Tibial artery (tissue), 4 donors: ENCODE measurements at regions not wholly inside any gene's neighbourhood (a gene's known extent, or its start where the extent isn't known, plus 50 kb on each side); places are given as distances from the start of the nearest gene placed in this dataset.

Experiments used
- DNase-seq, 2 donors: peaks; one replicate each; pipeline ENCODE4 v3.0.0-alpha.2; 2019
- H3K27ac ChIP-seq, 2 donors: fragments of 200-600 bp; sonication (generic) in 1 of 2; 1 replicate in 1 of 2; 2 replicates in 1 of 2; pipeline ENCODE4 v1.5.1; 2018 to 2019; ENCODE audit warnings: mild to moderate bottlenecking in 1 of 2
- H3K27me3 ChIP-seq, 2 donors: fragments of 200-600 bp; sonication (generic) in 1 of 2; one replicate each; pipeline versions ENCODE4 v1.5.1 to v1.6.0; 2016 to 2019
- H3K36me3 ChIP-seq, 3 donors: fragments of 200-600 bp; sonication (generic) in 2 of 3; one replicate each; pipeline ENCODE4 v1.5.1; 2016 to 2019; ENCODE audit warnings: mild to moderate bottlenecking in 2 of 3
- H3K4me1 ChIP-seq, 4 donors: fragments of 200-600 bp; sonication (generic) in 2 of 4; 1 replicate in 3 of 4; 2 replicates in 1 of 4; pipeline ENCODE4 v1.5.1; 2016 to 2019
- H3K4me3 ChIP-seq, 2 donors: fragments of 200-600 bp; sonication (generic) in 1 of 2; 1 replicate in 1 of 2; 2 replicates in 1 of 2; pipeline ENCODE4 v1.5.1; 2018 to 2019; ENCODE audit warnings: mild to moderate bottlenecking in 2 of 2
- H3K9me3 ChIP-seq, 3 donors: fragments of 200-600 bp; sonication (generic) in 1 of 3; one replicate each; pipeline ENCODE4 v1.5.1; 2016 to 2019
- CTCF ChIP-seq, 2 experiments: fragments of 200-600 bp in 1 of 2; fragments of 450-650 bp in 1 of 2; IDR thresholded peaks; one replicate each; pipeline ENCODE4 v1.5.1; 2017 to 2019; ENCODE audit warnings: antibody characterized with exemption in 2 of 2, mild to moderate bottlenecking in 1 of 2, moderate library complexity in 1 of 2
- intact Hi-C: fragments of 100-400 bp; cut with DNase I; formaldehyde crosslinking; loops from one replicate; pipeline ENCODE4 v1.15.0; 2023; ENCODE audit warnings: low total_unique reads

- H3K36me3 ChIP-seq = no peaks in the 10 kb centered on the region
- intact Hi-C loops = no loop called here
Observed at GRCh38 chr3:81270603-81271379, 490.7 kb downstream of the GBE1 start.

GRCh38 chr3:81268526-81268925 lies 492.9 kb downstream of the GBE1 start:
- Histone ChIP-seq H3K9me3 (no peaks in the 10 kb centered on the region), H3K27me3 (no peaks in the 10 kb centered on the region), H3K36me3 (no peaks in the 10 kb centered on the region), H3K27ac (no peak overlapping the region), H3K4me3 (no peak overlapping the region), H3K4me1 (no peaks in the 10 kb centered on the region)
- intact Hi-C loops = no loop called here
- no peak for TF ChIP-seq CTCF (IDR thresholded peaks at IDR 0.05)
- DNase-seq = no peak

More at GRCh38 chr3:81270603-81271379, 490.7 kb downstream of the GBE1 start:
- TF ChIP-seq CTCF (IDR thresholded peaks at IDR 0.05) = no peak
- Histone ChIP-seq H3K27ac (no peak overlapping the region), H3K27me3 (no peaks in the 10 kb centered on the region), H3K4me3 (no peak overlapping the region), H3K4me1 (no peaks in the 10 kb centered on the region), H3K9me3 (no peaks in the 10 kb centered on the region)
- DNase-seq = no peak

GRCh38 chr3:81261996-81262395 lies 499.4 kb downstream of the GBE1 start:
- no peak for TF ChIP-seq CTCF (IDR thresholded peaks at IDR 0.05)
- Histone ChIP-seq H3K9me3 (no peaks in the 10 kb centered on the region), H3K27ac (no peak overlapping the region), H3K27me3 (no peaks in the 10 kb centered on the region), H3K4me1 (no peaks in the 10 kb centered on the region), H3K4me3 (no peak overlapping the region), H3K36me3 (no peaks in the 10 kb centered on the region)
- DNase-seq = no peak
- intact Hi-C loops = no loop called here

- intact Hi-C loops = no loop called here
- Histone ChIP-seq H3K27me3 (no peaks in the 10 kb centered on the region), H3K36me3 (no peaks in the 10 kb centered on the region), H3K4me1 (no peaks in the 10 kb centered on the region), H3K4me3 (no peak overlapping the region), H3K9me3 (no peaks in the 10 kb centered on the region), H3K27ac (no peak overlapping the region)
- no peak for TF ChIP-seq CTCF (IDR thresholded peaks at IDR 0.05)
- no peak for DNase-seq
Observed at GRCh38 chr3:81255463-81255862, 506.0 kb downstream of the GBE1 start.

GRCh38 chr3:81251096-81251495 lies 510.3 kb downstream of the GBE1 start:
- Histone ChIP-seq H3K4me1 (no peaks in the 10 kb centered on the region), H3K27ac (no peak overlapping the region), H3K27me3 (no peaks in the 10 kb centered on the region), H3K4me3 (no peak overlapping the region), H3K36me3 (no peaks in the 10 kb centered on the region), H3K9me3 (no peaks in the 10 kb centered on the region)
- intact Hi-C loops = no loop called here
- no peak for TF ChIP-seq CTCF (IDR thresholded peaks at IDR 0.05)
- DNase-seq = no peak
